DMS79 (cell line): ENCODE measurements at regions not wholly inside any gene's neighbourhood (a gene's known extent, or its start where the extent isn't known, plus 50 kb on each side); places are given as distances from the start of the nearest gene placed in this dataset.

Source experiments
- DNase-seq: peaks from one replicate; lab custom pipeline; 2025; lab: John Stamatoyannopoulos, UW

- DNase-seq: no peak
These were observed 622.0 kb upstream of the PFKP start for GRCh38 chr10:2445370-2445769.

GRCh38 chr10:2439983-2440382 is 627.4 kb upstream of the PFKP start:
- DNase-seq: no peak

GRCh38 chr10:2439000-2439399 is 628.3 kb upstream of the PFKP start:
- DNase-seq: no peak

- DNase-seq: no peak
These were observed 629.0 kb upstream of the PFKP start for GRCh38 chr10:2438248-2438939.

- DNase-seq: no peak
These were observed 630.4 kb upstream of the PFKP start for GRCh38 chr10:2436933-2437332.

GRCh38 chr10:2431961-2432360 is 635.4 kb upstream of the PFKP start:
- no peak for DNase-seq

GRCh38 chr10:2427412-2427811 is 639.9 kb upstream of the PFKP start:
- DNase-seq: no peak

- DNase-seq: no peak
These were observed 642.0 kb upstream of the PFKP start for GRCh38 chr10:2425320-2425719.

GRCh38 chr10:2414562-2414961 is 652.8 kb upstream of the PFKP start:
- no peak for DNase-seq

- DNase-seq: no peak
These were observed 653.3 kb upstream of the PFKP start for GRCh38 chr10:2414039-2414438.

- DNase-seq: no peak
These were observed 657.3 kb upstream of the PFKP start for GRCh38 chr10:2410049-2410448.

GRCh38 chr10:2401459-2401858 is 664.1 kb upstream of the ADARB2 start:
- DNase-seq: no peak

GRCh38 chr10:2399482-2399881 is 662.2 kb upstream of the ADARB2 start:
- no peak for DNase-seq

- DNase-seq: no peak
These were observed 655.0 kb upstream of the ADARB2 start for GRCh38 chr10:2392145-2392812.

GRCh38 chr10:2387672-2388071 is 650.3 kb upstream of the ADARB2 start:
- DNase-seq: no peak

GRCh38 chr10:2387261-2387660 is 649.9 kb upstream of the ADARB2 start:
- no peak for DNase-seq

GRCh38 chr10:2380218-2380617 is 642.9 kb upstream of the ADARB2 start:
- no peak for DNase-seq

GRCh38 chr10:2367083-2367482 is 629.8 kb upstream of the ADARB2 start:
- no peak for DNase-seq

- DNase-seq: no peak
These were observed 629.1 kb upstream of the ADARB2 start for GRCh38 chr10:2366264-2366931.

- DNase-seq: no peak
These were observed 625.0 kb upstream of the ADARB2 start for GRCh38 chr10:2362331-2362730.

- no peak for DNase-seq
These were observed 621.3 kb upstream of the ADARB2 start for GRCh38 chr10:2358586-2358985.

GRCh38 chr10:2356670-2357069 is 619.3 kb upstream of the ADARB2 start:
- no peak for DNase-seq

- no peak for DNase-seq
These were observed 614.2 kb upstream of the ADARB2 start for GRCh38 chr10:2351566-2351965.
